LoVo (cell line): ENCODE measurements at regions not wholly inside any gene's neighbourhood (a gene's known extent, or its start where the extent isn't known, plus 50 kb on each side); places are given as distances from the start of the nearest gene placed in this dataset.

ENCODE experiments used
- DNase-seq: peaks from one replicate; pipeline ENCODE4 v3.0.0-alpha.2; 2016; ENCODE audit warnings: low spot score

- DNase-seq = no peak
These were observed 369.2 kb upstream of the JAG1 start for GRCh38 chr20:11043001-11043400.

- DNase-seq = no peak
These were observed 370.8 kb upstream of the JAG1 start for GRCh38 chr20:11044561-11044960.

- DNase-seq = peak; percentile 46
These were observed 371.8 kb upstream of the JAG1 start for GRCh38 chr20:11045412-11046175.

- peak; percentile 12 for DNase-seq
These were observed 373.8 kb upstream of the JAG1 start for GRCh38 chr20:11047559-11047958.

- DNase-seq = no peak
These were observed 374.9 kb upstream of the JAG1 start for GRCh38 chr20:11048739-11049138.

- no peak for DNase-seq
These were observed 376.6 kb upstream of the JAG1 start for GRCh38 chr20:11050350-11050749.

GRCh38 chr20:11051136-11051535 is 377.3 kb upstream of the JAG1 start:
- no peak for DNase-seq

- no peak for DNase-seq
These were observed 379.5 kb upstream of the JAG1 start for GRCh38 chr20:11053310-11053709.

GRCh38 chr20:11054266-11054993 is 380.6 kb upstream of the JAG1 start:
- DNase-seq = no peak

GRCh38 chr20:11056414-11056813 is 382.6 kb upstream of the JAG1 start:
- DNase-seq = no peak

GRCh38 chr20:11057624-11058023 is 383.8 kb upstream of the JAG1 start:
- DNase-seq = no peak

- DNase-seq = no peak
These were observed 385.9 kb upstream of the JAG1 start for GRCh38 chr20:11059659-11060058.

- no peak for DNase-seq
These were observed 386.8 kb upstream of the JAG1 start for GRCh38 chr20:11060423-11061185.

- DNase-seq = no peak
These were observed 389.6 kb upstream of the JAG1 start for GRCh38 chr20:11063444-11063843.

GRCh38 chr20:11064946-11065345 is 391.1 kb upstream of the JAG1 start:
- no peak for DNase-seq

- DNase-seq = no peak
These were observed 393.6 kb upstream of the JAG1 start for GRCh38 chr20:11067359-11067758.

GRCh38 chr20:11072982-11073381 is 399.2 kb upstream of the JAG1 start:
- no peak for DNase-seq

- no peak for DNase-seq
These were observed 402.8 kb upstream of the JAG1 start for GRCh38 chr20:11076434-11077105.

GRCh38 chr20:11077226-11077625 is 403.4 kb upstream of the JAG1 start:
- no peak for DNase-seq

- DNase-seq = no peak
These were observed 406.2 kb upstream of the JAG1 start for GRCh38 chr20:11080010-11080409.

GRCh38 chr20:11080781-11081377 is 407.1 kb upstream of the JAG1 start:
- no peak for DNase-seq

- no peak for DNase-seq
These were observed 410.0 kb upstream of the JAG1 start for GRCh38 chr20:11083841-11084240.
